DND-41 (cell line): ENCODE measurements at regions not wholly inside any gene's neighbourhood (a gene's known extent, or its start where the extent isn't known, plus 50 kb on each side); places are given as distances from the start of the nearest gene placed in this dataset.

Source experiments
- ATAC-seq: fragments of 200-7000 bp; cut with Tn5 transposase; 3 replicates; pipeline ENCODE4 v1.9.1; 2021; ENCODE audit warnings: low read depth; ENCODE audit not compliant: insufficient read depth
- DNase-seq: peaks from one replicate; pipeline ENCODE4 v3.0.0-alpha.2; 2020
- H2AFZ ChIP-seq: 2 replicates; pipeline ENCODE4 v1.6.0; 2012; ENCODE audit warnings: low read depth, low read length
- H3K27ac ChIP-seq: 2 replicates; pipeline ENCODE4 v1.5.1; 2012; ENCODE audit warnings: low read length, inconsistent platforms
- H3K27me3 ChIP-seq: fragments of 200-600 bp; sonication (generic); 2 replicates; pipeline ENCODE4 v1.6.0; 2012; ENCODE audit warnings: low read length, mild to moderate bottlenecking, inconsistent platforms; ENCODE audit not compliant: insufficient read depth, poor library complexity
- H3K36me3 ChIP-seq: 2 replicates; pipeline ENCODE4 v1.5.1; 2012; ENCODE audit warnings: low read length, inconsistent platforms; ENCODE audit not compliant: insufficient read depth
- H3K4me1 ChIP-seq: 2 replicates; pipeline ENCODE4 v1.5.1; 2012; ENCODE audit warnings: mild to moderate bottlenecking, low read length; ENCODE audit not compliant: insufficient read depth
- H3K4me2 ChIP-seq: 2 replicates; pipeline ENCODE4 v1.6.0; 2012; ENCODE audit warnings: mild to moderate bottlenecking, moderate library complexity, low read length, inconsistent platforms; ENCODE audit not compliant: insufficient read depth
- H3K4me3 ChIP-seq, 2 experiments: fragments of 200-600 bp in 1 of 2; shearing (Covaris generic) in 1 of 2; 2 replicates each; pipeline ENCODE4 v1.5.1; 2012 to 2016; ENCODE audit warnings: inconsistent platforms in 2 of 2, low read length in 2 of 2, mild to moderate bottlenecking in 2 of 2, low read depth in 1 of 2, moderate library complexity in 1 of 2
- H3K79me2 ChIP-seq: 2 replicates; pipeline ENCODE4 v1.6.0; 2012; ENCODE audit warnings: low read length, inconsistent platforms; ENCODE audit not compliant: insufficient read depth
- H3K9ac ChIP-seq: 2 replicates; pipeline ENCODE4 v1.6.0; 2012; ENCODE audit warnings: low read depth, mild to moderate bottlenecking, inconsistent platforms, low read length, moderate library complexity
- H3K9me3 ChIP-seq: 2 replicates; pipeline ENCODE4 v1.5.1; 2012; ENCODE audit warnings: low read length, moderate library complexity, mild to moderate bottlenecking, inconsistent platforms; ENCODE audit not compliant: insufficient read depth, severe bottlenecking
- H4K20me1 ChIP-seq: 2 replicates; pipeline ENCODE4 v1.6.0; 2012; ENCODE audit warnings: low read length; ENCODE audit not compliant: insufficient read depth
- EZH2 ChIP-seq: IDR thresholded peaks from 3 replicates; pipeline ENCODE4 v1.6.1; 2012; ENCODE audit warnings: borderline replicate concordance, low read depth, mild to moderate bottlenecking, moderate library complexity, low read length, inconsistent platforms; ENCODE audit not compliant: severe bottlenecking
- TF ChIP-seq, protein P1 (sequence below): IDR thresholded peaks from 2 replicates; pipeline ENCODE4 v1.5.1; 2012; ENCODE audit warnings: borderline replicate concordance, low read length, moderate library complexity, mild to moderate bottlenecking; ENCODE audit not compliant: poor library complexity, severe bottlenecking; ENCODE audit errors: extremely low read depth

DNA sequence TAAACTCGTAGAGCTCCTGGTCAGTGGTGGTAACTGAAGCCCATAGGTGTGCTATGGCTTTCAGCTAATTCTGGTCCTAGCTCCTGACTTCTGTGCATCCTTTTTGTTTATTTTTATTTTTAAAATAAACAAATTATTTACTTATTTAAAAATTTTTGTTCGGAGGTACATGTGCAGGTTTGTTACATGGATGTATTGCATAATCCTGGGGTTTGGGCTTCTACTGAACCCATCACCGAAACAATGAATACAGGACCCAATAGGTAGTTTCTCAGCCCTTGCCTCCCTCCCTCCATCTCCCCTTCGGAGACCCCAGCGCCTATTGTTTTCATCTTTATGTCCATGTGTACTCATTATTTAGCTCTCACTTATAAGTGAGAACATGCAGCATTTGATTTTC lies 143.8 kb downstream of the URB2 start:
- Histone ChIP-seq H3K4me2 (no peak overlapping the region), H3K9ac (no peak overlapping the region), H2AFZ (no peak overlapping the region), H3K27me3 (no peaks in the 10 kb centered on the region), H3K4me1 (no peaks in the 10 kb centered on the region), H3K4me3 (no peak overlapping the region), H3K79me2 (no peaks in the 10 kb centered on the region), H3K27ac (no peak overlapping the region), H4K20me1 (no peaks in the 10 kb centered on the region), H3K9me3 (no peaks in the 10 kb centered on the region), H3K36me3 (no peaks in the 10 kb centered on the region)
- TF ChIP-seq, protein P1, sequence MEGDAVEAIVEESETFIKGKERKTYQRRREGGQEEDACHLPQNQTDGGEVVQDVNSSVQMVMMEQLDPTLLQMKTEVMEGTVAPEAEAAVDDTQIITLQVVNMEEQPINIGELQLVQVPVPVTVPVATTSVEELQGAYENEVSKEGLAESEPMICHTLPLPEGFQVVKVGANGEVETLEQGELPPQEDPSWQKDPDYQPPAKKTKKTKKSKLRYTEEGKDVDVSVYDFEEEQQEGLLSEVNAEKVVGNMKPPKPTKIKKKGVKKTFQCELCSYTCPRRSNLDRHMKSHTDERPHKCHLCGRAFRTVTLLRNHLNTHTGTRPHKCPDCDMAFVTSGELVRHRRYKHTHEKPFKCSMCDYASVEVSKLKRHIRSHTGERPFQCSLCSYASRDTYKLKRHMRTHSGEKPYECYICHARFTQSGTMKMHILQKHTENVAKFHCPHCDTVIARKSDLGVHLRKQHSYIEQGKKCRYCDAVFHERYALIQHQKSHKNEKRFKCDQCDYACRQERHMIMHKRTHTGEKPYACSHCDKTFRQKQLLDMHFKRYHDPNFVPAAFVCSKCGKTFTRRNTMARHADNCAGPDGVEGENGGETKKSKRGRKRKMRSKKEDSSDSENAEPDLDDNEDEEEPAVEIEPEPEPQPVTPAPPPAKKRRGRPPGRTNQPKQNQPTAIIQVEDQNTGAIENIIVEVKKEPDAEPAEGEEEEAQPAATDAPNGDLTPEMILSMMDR = no peak
- no peak for TF ChIP-seq EZH2
- no peak for ATAC-seq
- DNase-seq = no peak

GRCh38 chr1:229778794-229779193 lies 152.7 kb downstream of the URB2 start:
- DNase-seq (no peak), ATAC-seq (no peak)
- Histone ChIP-seq H3K4me1 (no peaks in the 10 kb centered on the region), H3K9ac (no peak overlapping the region), H4K20me1 (no peaks in the 10 kb centered on the region), H3K36me3 (no peaks in the 10 kb centered on the region), H3K27ac (no peak overlapping the region), H2AFZ (no peak overlapping the region), H3K27me3 (no peaks in the 10 kb centered on the region), H3K79me2 (no peaks in the 10 kb centered on the region), H3K4me3 (no peak overlapping the region), H3K4me2 (no peak overlapping the region), H3K9me3 (peaks cover 6% of the 10 kb centered on the region)
- TF ChIP-seq, protein P1 = no peak
- TF ChIP-seq EZH2 = no peak

GRCh38 chr1:229781453-229781852 lies 155.4 kb downstream of the URB2 start:
- ATAC-seq = no peak
- Histone ChIP-seq H3K27me3 (no peaks in the 10 kb centered on the region), H3K36me3 (no peaks in the 10 kb centered on the region), H3K79me2 (no peaks in the 10 kb centered on the region), H3K4me2 (no peak overlapping the region), H3K4me3 (no peak overlapping the region), H2AFZ (no peak overlapping the region), H3K9ac (no peak overlapping the region), H3K9me3 (peaks cover 6% of the 10 kb centered on the region), H3K27ac (no peak overlapping the region), H3K4me1 (no peaks in the 10 kb centered on the region), H4K20me1 (no peaks in the 10 kb centered on the region)
- TF ChIP-seq, protein P1 = no peak
- no peak for TF ChIP-seq EZH2
- no peak for DNase-seq

GRCh38 chr1:229782469-229782868 lies 156.4 kb downstream of the URB2 start:
- Histone ChIP-seq H3K27me3 (no peaks in the 10 kb centered on the region), H3K4me1 (no peaks in the 10 kb centered on the region), H3K36me3 (no peaks in the 10 kb centered on the region), H4K20me1 (no peaks in the 10 kb centered on the region), H3K9me3 (peaks cover 3% of the 10 kb centered on the region), H3K9ac (no peak overlapping the region), H3K79me2 (no peaks in the 10 kb centered on the region), H3K4me3 (no peak overlapping the region), H2AFZ (no peak overlapping the region), H3K27ac (no peak overlapping the region), H3K4me2 (no peak overlapping the region)
- DNase-seq (no peak), ATAC-seq (no peak)
- TF ChIP-seq, protein P1 = no peak
- no peak for TF ChIP-seq EZH2
